ENCODE measurements at regions not wholly inside any gene's neighbourhood (a gene's known extent, or its start where the extent isn't known, plus 50 kb on each side); places are given as distances from the start of the nearest gene placed in this dataset.

- TF ChIP-seq CTCF (IDR thresholded peaks at IDR 0.05): no peak
- no peak for TF ChIP-seq POLR2A (IDR thresholded peaks at IDR 0.05)
Observed at GRCh38 chr4:114464726-114465272, 133.8 kb upstream of the UGT8 start.

Data from body of pancreas (tissue), 4 donors.